Activated effector memory CD4-positive, alpha-beta T cell treated with anti-CD3 and anti-CD28 coated beads, Interleukin-2, amount 50 U/mL, for 16 hours (primary cell): ENCODE measurements at regions not wholly inside any gene's neighbourhood (a gene's known extent, or its start where the extent isn't known, plus 50 kb on each side); places are given as distances from the start of the nearest gene placed in this dataset.

Experiments
- DNase-seq: peaks from one replicate; pipeline ENCODE4 v3.0.0-alpha.2; 2020

DNA sequence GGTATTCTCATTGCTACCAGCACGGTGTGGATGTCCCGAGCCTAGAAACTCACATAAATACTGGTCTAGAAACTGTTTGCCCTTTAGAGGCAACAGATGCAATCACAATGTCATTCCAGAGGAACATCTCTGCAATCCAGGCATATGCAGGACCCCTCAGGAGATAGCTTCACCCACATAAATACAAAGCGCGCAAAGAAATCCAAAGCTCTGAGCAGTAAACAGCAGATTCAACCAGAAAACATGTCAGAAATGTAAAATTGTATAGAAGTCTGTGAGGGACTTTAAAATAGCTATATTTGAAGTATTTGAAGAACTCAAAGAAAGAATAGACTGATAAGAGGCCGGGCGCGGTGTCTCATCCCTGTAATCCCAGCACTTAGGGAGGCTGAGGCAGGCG is 291.7 kb downstream of the FAM43A start:
- DNase-seq = no peak

DNA sequence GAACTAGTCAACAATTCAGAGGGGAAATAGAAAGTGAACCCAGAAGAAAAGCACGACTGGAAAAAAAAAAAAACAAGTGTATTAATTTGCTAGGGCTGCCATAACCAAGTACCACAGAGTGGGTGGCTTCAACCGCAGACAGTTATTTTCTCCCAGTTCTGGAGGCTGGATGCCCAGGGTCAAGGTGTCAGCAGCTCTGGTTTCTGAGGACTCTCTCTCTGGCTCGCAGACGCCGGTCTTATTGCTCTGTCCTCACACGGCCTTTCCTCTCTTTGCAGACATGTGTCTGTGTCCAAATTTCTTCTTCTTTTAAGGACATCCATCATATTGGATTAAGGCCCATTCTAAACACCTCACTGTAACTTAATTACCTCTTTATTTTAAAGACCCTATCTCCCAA is 291.8 kb downstream of the XXYLT1 start:
- DNase-seq = no peak

DNA sequence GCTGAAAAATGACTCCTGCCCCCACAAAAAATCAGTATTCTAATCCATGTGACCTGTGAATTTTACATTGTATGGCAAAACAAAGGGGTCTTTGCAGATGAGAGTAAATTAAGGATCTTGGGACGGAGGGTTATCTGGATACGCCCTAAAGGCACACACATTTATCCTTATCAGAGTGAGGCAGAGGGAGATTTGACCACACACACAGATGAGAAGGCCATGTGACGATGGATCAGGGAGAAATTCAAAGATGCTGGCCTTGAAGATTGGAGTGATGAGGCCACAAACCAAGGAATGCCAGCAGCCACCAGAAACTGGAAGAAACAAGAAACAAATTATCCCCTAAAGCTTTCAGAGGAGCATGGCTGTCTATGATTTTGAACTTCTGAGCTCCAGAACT is 288.5 kb downstream of the XXYLT1 start:
- DNase-seq = no peak

DNA sequence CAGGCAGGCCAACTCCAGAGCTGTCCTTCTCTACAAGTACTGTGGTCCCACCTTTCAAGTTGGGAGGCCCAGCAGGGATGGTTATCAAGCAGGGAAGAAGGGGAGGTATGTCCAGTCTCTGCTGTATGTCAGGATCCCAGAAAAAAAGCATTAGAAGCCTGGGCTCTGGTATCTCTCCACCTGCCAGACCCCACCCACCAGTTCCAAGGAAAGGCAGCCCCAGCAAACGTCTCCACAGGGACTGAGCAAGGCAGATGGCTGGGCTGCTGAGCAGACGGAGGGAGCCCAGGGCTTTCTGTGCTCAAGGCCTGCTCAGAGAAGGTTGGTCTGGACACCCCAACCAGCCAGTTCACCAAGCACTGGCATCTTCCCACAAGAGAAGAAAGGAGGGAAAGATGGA is 287.8 kb downstream of the XXYLT1 start:
- no peak for DNase-seq

DNA sequence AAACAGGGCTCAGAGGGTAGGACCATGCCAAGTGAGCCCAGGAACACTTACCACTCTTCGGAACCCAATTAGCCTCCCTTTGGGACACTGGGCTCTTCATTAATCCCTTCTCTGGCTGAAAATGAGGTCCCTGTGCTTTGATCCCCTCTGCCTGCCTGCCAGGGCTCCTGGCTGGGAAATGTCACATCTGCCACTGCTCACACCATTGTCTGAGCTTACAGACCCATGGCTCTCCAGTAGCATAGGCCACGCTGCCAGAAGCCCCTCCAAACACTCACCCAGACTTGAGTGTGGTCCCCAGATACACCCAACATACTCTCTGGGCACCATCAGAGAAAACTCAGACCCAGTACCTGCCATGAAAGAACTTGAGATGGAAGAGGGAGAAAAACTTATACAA is 287.3 kb downstream of the XXYLT1 start:
- DNase-seq = no peak

DNA sequence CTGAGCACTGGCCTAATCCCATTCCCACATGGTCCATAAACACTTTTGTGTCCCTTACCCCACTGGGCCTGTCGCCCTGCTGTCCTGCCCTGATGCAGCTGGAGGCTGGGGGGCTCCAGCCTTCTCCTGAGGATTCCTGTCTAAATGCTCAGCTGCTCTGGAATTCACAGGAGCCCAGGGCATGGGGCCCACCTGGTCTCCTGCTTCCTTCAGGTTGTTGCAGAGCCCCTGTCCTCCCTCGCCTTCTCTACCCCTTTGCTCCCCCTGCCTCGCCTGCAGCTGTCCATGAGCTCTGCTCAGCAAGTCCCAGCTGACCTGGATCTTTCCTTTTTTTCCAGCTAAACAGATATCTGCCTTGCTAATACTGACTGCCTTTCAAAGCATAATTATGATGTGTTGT is 286.9 kb downstream of the XXYLT1 start:
- no peak for DNase-seq

DNA sequence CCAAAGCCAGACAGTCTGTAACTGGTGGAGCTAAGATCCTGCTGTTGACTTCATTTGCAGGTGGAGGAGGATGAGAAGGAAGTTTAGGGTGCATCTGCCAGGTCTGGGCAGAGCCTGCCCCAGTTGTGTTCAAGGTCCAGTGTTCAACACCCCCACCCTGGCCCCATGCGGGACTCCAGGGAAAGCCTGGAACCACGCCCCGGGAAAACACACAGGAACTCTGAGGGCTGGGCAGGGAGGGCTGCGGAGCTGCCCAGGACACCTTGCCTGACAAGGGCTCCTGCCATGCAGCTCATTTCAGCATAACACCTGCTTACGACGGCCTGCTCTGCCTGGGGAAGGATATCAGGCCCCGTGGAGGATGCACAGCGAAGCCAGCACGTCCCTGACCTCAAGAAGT is 286.3 kb downstream of the XXYLT1 start:
- DNase-seq = no peak

DNA sequence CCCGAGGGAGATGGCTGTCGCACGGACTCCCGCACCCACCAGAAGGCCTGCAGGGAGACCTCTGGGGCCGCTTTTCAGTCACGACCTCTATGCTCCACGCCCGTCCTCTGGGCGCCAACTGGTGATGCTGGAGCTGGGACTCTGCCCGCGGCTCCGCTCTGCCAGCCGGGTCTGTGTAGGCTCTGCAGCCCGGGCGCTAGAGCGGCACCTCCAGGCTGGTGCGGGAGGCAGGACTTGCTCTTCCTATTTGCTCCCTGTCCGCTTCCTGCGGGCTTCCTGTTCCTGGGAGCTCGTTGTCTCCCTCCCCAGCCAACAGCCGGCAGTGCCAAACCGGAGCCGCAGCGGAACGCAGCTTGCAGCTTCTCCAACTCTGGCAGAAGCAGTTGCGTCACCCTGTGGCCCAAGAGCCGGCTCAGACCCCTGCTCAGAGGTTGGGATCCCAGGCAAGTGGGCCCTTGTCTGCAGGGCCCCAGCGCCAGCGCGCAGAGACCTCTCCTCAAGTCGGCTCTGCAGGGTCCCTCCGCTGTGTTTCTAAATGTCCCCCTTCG is 285.9 kb downstream of the XXYLT1 start:
- no peak for DNase-seq

DNA sequence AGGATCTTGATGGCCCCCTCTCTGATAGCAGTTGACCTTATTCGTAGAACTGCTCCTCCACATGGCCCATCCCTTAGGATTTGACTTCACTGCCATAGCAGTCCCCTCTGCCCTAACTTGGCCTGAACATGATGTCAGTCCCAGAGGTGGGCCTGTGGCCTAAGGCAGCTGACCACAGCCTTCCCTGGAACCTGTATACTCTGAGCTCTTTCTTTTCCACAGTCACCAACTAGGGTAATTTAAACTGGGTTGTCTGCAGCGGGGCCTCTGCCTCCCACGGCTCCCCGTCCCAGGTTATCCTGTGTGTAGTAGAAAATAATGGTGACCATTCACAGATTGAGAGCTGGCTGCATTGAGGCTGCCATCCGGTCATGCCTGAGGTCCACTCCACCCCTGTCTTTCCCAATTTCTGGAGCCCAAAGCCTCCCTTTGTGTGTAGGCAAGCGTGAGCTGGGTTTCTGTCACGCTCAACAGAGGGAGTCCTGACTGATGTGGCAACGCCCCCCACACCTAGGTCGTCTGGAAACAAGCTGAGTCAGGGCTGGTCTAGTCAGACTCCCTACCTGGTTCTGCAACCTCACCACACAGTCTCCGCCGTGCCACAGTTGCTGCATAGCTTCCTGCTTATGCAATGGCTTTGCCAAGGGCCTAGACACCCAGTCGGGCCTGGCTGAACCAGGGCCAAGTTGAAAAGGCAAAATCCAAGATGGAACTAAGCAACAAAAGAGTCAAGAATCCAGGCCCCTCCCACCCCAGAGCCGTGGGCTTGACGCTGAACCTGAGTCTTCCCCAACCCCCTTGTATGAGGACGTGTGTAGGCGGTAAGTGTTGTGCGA is 284.5 kb downstream of the XXYLT1 start:
- no peak for DNase-seq

DNA sequence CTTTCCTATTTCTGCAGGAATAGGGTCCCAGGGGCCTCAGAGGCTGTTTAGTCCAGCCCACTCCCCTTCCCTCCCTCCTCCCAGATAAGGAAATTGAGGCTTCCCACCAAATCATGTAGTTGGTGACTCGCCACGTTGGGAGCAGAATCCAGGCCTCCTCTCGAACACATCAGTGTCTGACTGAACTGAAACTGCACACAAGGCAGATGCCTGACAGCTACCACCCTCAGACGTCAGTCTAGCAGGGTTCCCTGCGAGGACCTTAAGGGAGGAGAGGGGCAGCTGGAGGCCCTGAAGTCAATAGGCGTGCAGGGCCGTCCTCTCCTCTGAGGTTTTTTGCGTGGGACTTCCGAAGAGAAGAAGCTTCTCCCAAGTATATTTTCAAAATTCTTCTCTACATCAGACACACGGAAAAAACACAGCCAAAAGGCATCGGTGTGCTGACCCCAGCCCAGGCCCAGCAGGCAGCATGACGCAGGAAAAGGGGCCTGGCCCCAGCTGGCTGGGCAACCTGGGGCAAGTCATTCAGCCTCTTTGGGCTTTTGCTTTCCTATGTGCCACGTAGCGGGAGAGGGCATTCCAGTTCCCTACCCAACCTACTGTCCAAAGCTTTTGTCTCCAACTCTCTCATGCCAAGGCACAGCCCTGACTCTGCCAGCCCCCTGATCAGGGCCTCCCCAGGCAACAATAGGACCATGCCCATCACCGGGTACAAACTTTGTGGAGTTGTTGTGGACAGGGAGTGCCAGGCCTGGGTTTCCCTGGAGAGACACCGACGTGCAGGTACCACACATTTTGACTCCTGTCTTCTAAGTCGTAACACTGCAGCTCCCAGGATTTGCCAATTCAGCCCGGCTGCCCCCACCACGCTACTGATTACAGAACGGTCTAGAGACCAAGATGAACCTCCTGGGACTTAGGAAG is 283.1 kb downstream of the XXYLT1 start:
- DNase-seq = no peak

DNA sequence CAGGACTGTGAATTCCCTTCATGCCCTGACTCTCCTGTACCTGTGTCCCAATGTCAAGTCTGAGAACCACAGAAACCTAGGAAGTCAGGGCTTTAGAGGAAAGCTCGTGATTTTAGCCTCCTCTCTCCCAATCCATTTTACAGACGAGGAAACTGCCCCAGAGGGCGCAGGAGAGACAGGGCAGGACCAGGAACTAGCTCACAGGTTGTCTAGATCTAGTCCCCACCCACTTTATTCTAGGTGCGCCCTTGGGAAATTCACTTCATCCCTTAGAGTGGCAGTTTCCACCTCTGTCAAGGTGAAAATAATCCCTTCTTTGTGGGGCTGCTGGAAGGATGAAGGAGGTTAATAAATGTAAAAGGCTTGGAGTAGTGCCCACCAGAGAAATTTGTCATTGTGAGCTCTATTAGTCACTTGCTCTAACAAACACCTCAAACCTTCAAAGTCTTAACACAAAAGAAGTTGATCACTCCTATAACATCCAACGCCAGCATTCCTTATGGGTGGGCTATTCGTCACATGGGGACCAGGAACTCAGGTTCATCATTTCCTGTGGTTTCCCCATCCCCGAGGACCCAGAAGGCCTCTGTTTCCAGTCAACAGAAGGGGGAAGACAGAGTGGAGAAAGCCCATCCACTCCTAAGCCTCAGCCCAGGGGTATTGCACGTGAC is 282.3 kb downstream of the XXYLT1 start:
- DNase-seq = no peak

DNA sequence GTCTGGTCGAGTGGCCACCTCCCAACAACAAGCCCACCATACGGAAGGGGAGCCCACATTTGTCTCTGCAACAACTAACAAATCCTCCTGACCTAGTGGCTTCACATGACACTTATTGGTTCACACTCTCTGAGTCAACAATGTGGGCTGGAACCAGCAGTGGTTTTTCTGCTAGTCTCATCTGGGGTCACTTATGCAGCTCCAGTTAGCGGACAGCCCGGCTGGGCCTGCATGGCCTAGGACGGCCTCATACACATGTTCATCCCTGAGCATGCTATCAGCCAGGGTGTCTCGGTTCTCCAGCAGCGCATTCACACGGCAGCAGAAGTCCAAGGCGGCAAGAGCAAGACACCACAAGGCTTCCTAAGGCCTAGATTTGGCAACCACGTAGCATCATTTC is 281.7 kb downstream of the XXYLT1 start:
- no peak for DNase-seq

DNA sequence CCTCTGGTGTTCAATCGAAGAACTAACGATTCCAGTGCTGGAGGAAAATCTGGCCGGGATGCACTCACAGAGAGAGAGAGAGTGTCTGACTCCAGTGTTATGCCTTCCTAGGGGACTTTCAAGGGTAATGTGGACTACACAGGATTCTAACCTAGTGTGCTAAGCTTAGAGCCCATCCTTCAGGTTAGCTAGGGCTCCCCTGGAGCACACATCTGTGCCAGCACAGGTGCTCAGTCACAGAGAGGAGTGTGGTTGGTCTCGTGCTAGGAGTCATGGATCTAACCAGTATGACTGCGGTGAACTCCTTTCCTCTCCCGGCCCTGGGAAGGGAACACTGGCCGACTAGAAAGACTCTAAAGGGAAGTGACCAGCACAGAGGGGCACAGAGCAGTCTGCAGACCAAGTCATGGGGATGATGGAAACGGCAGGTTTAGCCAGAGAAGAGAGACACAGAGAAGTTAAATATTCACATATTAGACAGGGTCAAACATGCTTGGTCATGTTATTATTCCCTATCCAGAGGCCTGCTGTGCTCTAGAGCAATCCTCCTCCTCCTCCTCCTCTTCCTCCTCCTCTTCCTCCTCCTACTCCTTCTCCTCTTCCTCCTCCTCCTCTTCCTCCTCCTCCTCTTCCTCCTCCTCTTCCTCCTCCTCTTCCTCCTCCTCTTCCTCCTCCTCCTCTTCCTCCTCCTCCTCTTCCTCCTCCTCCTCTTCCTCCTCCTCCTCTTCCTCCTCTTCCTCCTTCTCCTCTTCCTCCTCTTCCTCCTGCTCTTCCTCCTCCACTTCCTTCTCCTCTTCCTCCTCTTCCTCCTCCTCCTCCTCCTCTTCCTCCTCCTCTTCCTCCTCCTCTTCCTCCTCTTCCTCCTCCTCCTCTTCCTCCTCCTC is 280.3 kb downstream of the XXYLT1 start:
- no peak for DNase-seq

DNA sequence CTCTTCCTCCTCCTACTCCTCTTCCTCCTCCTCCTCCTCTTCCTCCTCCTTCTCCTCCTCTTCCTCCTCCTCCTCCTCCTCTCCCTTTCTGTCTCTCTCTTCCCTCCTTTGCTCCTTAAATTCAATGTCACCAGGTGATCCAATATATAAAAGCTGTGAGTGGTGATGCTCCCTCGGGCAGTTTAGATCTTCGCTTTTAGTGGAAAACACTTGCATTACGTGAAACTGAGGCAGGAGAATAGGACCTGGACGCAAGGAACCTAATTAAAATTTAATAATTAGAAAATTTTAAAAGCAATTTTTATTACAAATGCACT is 279.7 kb downstream of the XXYLT1 start:
- no peak for DNase-seq

DNA sequence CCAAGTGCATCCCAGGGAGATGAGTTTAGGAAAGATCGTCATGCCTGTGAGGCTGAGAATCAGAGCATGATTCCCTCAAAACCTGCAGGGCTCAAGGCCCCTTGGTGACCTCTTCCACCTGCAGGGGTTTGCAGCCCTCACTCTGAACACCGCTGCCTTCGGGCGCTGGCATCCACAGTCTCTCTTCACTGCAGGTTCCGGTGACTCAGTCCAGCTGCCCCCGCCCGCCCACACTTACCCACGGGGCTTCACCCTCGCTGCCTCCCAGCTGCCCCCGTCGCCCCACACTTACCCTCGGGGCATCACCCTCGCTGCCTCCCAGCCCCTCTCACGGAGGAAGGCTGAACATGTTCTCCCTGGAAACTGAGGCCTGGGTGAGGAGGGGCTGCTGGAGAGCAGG is 277.1 kb downstream of the XXYLT1 start:
- no peak for DNase-seq

DNA sequence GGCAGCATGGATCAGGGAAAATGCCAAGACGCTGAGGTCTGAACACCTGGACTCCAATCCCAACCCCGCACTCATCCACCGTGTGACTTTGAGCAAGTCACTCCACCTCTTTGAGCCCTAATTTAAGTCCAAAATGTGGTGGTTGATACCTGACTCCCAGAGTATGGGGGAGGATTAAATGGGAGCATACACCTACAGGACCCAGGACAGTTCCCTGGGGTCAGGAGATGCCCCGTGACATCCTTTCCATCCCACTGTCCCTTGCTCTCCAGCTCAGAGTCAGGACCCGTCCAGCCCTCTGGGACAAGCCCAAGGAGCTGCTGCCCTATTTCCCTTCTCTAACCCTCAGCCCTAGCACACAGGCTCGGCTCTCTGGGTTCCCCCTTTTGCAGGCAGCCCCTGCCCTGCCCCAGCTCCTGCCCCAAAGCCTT is 276.4 kb downstream of the XXYLT1 start:
- no peak for DNase-seq

DNA sequence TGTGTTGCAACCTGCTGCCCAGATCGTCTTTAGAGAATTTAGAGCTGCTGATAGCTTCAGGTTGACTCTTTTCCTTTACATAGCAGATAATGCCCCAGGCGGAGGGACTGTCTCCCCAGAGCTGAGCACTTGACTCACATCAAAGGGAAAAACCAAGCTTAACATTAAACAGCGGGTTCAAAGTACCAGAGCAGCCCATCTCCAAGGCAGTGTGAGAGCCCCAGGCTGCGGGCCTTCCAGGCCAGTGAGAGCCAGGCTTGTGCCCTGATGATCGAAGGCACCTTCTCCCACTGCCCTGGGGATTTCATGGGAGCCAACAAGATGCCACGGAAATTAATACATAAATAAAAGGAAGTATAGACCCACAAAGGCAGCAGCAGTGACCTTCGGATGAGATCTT is 275.6 kb downstream of the XXYLT1 start:
- no peak for DNase-seq

DNA sequence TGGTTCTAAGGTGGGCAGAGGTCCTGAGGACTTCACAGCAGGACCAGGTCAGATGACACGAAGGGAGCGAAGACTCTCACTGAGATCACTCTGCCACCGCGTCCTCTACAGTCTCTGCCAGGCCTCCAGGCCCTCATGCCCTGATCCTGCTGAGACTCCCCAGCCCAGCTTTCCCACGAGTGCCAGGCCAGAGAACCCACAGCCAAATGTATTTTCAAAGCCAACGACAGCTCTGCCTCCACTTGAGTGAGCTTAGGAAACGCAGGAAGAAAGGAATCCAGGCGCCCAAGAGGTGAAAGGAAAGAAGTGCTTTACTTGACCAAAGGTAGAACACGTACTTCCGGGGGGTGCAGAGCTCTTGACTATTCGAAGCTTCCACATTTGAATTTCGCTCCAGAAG is 275.0 kb downstream of the XXYLT1 start:
- no peak for DNase-seq

DNA sequence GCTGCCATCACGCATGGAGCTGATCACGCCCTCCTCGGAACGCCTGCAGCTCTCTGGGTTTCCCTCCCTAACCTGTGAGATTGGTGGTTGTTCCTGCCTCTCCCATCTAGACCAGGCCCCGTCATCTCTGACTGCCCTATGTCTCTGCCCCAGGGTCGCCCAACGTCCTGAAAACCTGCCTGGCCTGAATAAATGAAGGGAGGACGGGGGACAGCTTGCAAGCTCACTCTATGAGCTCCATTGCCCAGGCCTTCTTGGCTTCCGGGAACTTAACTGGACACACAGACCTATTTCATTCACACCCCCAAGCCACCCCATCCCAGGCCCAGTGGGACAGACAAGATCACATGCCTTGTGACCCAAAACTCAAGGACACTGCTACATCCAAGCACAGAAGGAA is 274.2 kb downstream of the XXYLT1 start:
- no peak for DNase-seq

DNA sequence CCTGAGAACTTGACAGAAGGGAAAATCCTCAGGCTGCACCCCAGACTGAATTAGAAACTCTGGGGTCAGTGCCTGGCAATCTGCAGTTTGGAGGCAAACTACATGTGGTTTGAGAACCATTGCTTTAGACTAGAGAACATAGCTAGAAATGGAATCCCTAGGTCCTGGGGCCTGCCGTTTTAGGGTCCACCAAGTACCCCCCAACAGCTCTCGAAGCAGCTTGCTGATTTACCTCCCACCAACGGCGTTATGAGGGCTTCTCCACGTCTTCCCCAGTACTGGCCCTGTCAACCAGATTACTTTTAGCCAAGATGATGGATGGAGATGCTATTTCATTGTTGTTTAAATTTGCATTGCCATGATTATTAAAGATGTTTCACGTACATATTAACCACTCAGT is 272.5 kb downstream of the XXYLT1 start:
- DNase-seq = no peak

DNA sequence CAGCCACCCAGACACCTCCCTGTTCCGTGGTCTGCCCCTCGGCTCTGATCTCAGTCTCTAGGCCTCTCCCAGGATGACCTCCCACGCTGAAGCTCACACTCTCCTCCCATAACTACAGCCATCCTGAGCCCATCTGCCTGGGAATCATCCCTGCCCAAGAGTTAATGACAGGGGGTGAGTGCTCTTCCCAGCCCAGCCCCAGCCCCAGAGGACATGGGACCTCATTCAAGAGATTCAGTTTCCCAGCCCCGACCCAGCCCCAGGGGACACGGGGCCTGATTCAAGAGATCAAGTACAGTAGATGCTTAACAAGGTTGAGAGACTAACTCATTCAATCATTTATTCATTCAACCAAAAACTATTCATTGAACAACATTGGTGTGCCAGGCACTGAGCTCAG is 272.0 kb downstream of the XXYLT1 start:
- no peak for DNase-seq

DNA sequence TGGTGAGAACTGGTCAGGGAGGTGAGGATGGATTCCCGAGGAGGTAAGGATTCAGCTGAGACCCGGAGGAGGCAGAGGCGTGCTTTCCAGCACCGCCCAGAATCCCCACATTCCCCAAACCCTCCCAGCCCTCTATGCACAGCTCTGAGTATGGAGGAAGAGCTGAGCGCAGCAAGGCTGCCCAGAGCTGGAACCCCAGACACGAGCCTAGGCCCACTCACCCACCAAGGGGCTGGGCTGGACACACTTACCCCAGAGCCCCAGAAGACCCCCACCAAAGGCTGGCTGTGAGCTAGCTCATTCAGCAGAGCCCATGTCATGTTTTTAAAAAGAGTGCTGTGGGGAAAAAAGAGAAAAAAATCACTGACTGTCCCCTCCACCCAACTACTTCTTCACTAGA is 271.5 kb downstream of the XXYLT1 start:
- DNase-seq = no peak
